ENCODE measurements at regions not wholly inside any gene's neighbourhood (a gene's known extent, or its start where the extent isn't known, plus 50 kb on each side); places are given as distances from the start of the nearest gene placed in this dataset.
"Not testable (repeated sequence)": the region's sequence is repeated elsewhere in the genome, so short reads cannot be mapped to it uniquely, and the experiment has no call there.

- DNase-seq: peak; percentile 35
Observed at GRCh38 chr7:83882551-83882950, 233.6 kb upstream of the SEMA3E start.

- no peak for DNase-seq
Observed at GRCh38 chr7:83879063-83879462, 230.1 kb upstream of the SEMA3E start.

GRCh38 chr7:83878614-83879013 is 229.7 kb upstream of the SEMA3E start:
- no peak for DNase-seq

GRCh38 chr7:83876593-83876992 is 227.7 kb upstream of the SEMA3E start:
- DNase-seq: peak; percentile 84

- no peak for DNase-seq
Observed at GRCh38 chr7:83873459-83873858, 224.5 kb upstream of the SEMA3E start.

GRCh38 chr7:83872501-83872900 is 223.6 kb upstream of the SEMA3E start:
- no peak for DNase-seq

GRCh38 chr7:83870515-83870914 is 221.6 kb upstream of the SEMA3E start:
- no peak for DNase-seq

GRCh38 chr7:83866582-83866981 is 217.6 kb upstream of the SEMA3E start:
- DNase-seq: peak; percentile 42

GRCh38 chr7:83864551-83864950 is 215.6 kb upstream of the SEMA3E start:
- no peak for DNase-seq

GRCh38 chr7:83863906-83864305 is 215.0 kb upstream of the SEMA3E start:
- no peak for DNase-seq

GRCh38 chr7:83861876-83862275 is 212.9 kb upstream of the SEMA3E start:
- DNase-seq: no peak

GRCh38 chr7:83859827-83860226 is 210.9 kb upstream of the SEMA3E start:
- DNase-seq: no peak

GRCh38 chr7:83857691-83858090 is 208.8 kb upstream of the SEMA3E start:
- no peak for DNase-seq

- no peak for DNase-seq
Observed at GRCh38 chr7:83856094-83856493, 207.2 kb upstream of the SEMA3E start.

- no peak for DNase-seq
Observed at GRCh38 chr7:83852136-83852535, 203.2 kb upstream of the SEMA3E start.

GRCh38 chr7:83851551-83851950 is 202.6 kb upstream of the SEMA3E start:
- DNase-seq: no peak

GRCh38 chr7:83850941-83851340 is 202.0 kb upstream of the SEMA3E start:
- no peak for DNase-seq

GRCh38 chr7:83850125-83850524 is 201.2 kb upstream of the SEMA3E start:
- DNase-seq: no peak

- DNase-seq: peak; percentile 65
Observed at GRCh38 chr7:83849131-83849530, 200.2 kb upstream of the SEMA3E start.

- DNase-seq: no peak
Observed at GRCh38 chr7:83842894-83843293, 194.0 kb upstream of the SEMA3E start.

- DNase-seq: no peak
Observed at GRCh38 chr7:83837683-83838082, 188.7 kb upstream of the SEMA3E start.

- DNase-seq: no peak
Observed at GRCh38 chr7:83836028-83836427, 187.1 kb upstream of the SEMA3E start.

GRCh38 chr7:83835424-83835823 is 186.5 kb upstream of the SEMA3E start:
- DNase-seq: peak; percentile 19

GRCh38 chr7:83833721-83834120 is 184.8 kb upstream of the SEMA3E start:
- not testable (repeated sequence) for DNase-seq

GRCh38 chr7:83832009-83832408 is 183.1 kb upstream of the SEMA3E start:
- DNase-seq: no peak

- no peak for DNase-seq
Observed at GRCh38 chr7:83827036-83827435, 178.1 kb upstream of the SEMA3E start.
